ENCODE measurements at regions not wholly inside any gene's neighbourhood (a gene's known extent, or its start where the extent isn't known, plus 50 kb on each side); places are given as distances from the start of the nearest gene placed in this dataset.

DNA sequence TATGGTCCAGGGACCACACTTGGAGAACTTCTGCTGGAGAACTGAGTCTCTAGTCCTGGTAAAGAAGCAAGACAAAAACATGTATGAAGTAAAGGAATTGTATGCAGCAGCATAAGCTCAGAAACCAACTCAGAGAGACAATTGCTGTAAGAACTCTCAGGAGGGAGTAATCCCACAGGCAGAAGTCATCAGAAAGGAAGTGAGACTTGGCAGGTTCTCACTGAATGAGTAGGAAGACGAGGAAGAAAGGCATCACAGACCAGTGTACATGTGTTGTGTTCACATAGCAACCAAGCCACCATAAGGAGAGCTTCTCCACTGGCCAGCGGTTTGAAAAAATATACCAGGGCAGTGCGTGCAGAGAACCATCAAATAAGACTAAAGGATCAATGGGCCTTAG lies 57.9 kb upstream of the FST start:
- no peak for DNase-seq

DNA sequence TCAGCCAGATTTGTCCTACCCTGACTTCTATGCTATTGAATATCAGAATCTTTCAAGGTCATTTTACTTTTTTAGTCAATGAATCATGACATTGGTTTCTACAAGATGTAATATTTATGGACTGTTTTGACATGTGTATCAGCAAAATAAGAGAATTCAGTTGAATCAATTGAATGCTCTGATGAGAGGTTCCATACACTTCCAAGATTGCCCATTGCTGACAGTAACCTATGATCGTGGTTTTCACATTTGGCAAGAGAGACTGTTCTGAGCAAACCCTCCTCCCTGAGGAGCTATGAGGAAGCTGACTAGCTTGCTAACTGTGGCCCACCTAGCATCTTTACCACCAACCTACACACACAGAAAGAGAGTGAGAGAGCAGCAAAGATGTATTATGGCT lies 56.7 kb upstream of the FST start:
- no peak for DNase-seq

DNA sequence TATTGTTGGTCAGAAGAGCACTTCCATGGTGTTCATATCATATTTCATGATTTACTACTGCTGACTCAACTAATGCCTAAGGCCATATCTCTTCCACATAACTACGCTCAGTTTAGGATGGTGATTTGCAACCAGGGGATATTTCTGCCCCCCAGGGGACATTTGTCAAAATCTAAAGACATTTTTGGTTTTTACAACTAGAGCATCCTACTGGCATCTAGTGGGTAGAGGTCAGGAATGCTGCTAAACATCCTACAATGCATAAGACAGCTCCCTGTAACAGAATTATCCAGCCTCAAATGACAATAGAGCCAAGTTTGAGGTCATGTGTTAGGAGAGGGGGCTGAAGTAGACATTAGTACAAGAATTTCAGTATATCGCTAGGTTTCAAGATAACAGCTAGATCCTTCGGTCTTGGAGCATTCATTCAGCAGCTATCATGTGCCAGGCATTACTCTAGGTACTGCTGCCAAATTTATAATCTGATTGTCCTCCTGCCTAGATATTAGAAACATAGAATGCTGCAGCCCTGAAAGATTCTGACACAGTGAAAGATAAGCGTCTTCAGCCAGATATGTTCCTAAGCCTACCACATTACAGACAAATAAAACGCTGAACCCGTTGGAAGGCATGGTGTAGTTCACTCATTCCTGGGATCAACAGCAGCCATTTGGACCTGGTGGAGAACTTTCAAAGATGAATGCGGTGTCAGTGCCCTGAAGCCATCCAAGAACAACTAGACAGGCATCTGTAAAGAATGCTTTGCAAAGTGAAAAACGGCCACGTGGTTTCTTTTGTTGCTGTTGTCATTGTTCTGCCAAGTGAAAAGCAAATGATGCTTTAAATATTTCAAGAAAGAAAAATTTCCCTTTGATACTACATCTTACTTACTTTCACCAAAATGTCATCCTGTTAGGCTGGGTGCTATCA lies 55.5 kb upstream of the FST start:
- no peak for DNase-seq

DNA sequence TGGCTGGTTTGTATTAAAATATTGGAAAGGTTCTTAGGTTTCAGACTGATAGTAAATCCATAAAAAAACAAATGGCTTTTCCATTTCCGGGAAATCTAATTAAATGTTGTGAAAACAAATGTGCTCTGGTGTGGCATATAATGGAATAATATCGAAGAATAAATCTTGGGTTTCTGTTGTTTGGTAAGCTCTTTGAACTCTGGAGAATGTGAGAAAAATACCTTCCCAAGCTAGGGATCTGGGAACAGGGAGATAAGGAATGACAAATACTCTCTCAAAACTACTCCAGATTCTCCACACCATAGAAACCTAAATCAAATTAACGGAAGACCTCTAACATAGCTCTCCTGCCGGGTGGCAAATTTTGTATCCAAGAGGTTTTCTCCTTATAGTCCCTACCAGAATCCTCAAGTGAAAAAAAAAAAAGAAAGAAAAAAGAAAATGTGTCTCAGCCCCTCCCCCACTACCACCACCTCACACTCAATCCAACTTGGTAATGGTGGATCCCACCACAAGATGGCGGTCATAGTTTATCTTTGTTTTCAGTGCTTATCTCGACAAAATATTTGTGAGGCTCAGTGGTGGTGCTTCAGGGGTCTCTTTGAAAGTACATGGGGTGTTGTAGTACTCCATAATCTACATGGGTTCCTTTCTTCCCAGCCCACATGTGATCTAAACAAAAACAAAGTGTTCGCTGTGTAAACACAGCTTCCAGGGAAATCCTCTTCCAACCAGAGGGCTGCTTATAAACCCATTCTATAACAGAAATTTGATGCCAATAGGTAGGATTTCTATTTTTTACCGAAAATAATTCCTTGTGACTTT lies 54.5 kb upstream of the FST start:
- peak in 1 of 2 experiments; percentile 1 for DNase-seq

DNA sequence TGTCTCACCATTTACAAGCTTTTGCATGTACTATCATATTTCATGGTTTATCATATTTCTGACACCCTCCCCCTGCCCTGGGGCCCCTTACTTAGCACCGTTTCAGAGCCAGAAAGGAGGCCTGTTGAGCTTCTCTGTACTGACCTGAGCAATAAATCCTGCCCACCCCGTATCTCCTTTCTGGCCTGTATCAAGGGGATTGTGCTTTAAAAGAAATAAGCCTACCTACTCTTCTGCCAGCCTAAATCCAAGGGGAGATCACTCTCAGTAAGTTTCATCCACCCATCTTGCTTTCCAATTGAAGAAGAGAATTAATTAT lies 54.0 kb upstream of the FST start:
- DNase-seq, result no peak

DNA sequence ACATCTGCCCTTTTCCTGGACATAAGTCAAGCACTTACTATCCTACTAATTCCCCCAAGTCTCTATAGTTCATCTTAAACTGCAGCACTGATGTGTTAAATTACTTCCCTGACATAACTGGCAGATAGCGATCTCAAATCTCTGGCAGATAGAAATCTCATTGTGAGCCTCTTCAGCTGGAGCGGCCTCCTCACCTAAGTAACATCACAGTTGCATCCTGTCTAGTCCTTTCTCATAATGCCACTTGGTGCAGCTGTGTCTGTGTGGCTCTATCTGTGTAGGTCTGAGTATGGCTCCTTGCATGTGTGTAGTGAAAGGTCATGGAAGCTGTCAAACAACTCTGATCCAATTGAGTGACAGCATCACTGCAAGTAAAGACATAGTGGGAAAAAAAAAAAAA lies 53.6 kb upstream of the FST start:
- DNase-seq, result no peak

DNA sequence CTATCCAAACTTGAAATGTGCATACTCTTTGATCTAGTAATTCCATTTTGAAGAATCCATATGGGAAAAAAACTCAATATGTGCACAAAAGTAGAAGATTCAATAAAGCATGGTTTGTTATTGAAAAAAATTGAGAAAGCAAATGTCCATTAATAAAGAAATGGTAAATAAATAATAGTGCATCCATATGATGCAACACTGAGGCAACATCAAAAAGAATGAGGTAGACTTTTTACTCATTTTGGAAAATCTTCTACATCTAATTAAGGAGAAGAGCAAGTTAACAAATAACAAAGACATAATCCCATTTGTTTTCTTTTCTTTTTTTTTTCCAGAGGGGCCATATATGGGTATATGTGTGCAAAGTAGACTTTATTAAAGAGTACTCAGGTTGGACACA lies 52.5 kb upstream of the FST start:
- DNase-seq, result no peak

DNA sequence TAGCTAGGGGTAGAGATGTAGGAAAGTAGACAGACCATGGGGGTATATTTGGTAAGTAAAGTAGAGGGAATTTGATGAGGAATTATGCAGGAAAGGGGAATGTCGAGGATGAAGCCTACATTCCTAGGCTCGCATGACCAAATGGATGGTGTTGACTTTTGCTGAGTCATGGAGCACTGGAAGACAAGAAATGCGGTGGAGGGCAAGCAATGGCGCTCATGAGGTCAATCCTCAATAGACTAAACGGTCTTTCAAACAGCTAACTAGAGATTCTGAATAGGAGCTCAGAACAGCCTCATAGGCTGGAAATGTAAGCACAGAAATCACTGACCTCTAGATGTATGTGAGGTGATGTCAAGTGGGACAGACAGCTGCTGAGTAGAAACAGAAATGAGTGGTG lies 50.7 kb upstream of the FST start:
- no peak for DNase-seq

DNA sequence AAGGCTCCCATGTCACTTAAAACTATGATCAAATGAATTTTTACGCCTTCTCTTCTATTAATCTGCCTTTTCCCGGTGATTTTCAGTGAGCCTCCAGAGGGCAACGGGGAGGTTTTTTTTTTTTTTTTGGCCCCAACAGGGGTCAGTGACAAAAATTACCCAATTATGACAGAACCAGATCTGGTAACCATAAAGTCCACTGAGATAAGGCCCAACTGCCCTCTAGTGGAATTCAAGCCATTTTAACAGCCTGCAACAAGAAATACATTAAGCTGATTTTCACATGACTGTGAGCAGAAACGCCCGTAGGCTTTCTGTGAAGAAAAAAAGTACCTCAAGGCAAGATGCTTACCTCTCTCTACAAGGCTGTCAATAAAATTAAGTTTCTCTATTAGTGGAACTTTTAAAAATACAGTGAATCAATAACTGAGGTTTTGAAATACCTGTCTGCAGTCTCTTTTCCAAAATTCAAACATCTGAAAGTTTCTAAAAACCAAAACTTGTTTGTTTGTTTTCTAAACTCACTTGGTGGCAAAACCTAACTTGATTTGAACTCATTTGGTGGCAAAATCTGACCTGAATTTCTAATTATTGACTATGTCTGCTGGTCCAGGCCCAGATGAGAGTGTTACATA lies 49.7 kb upstream of the FST start:
- DNase-seq, result no peak

Data from stimulated activated CD4-positive, alpha-beta T cell treated with anti-CD3 and anti-CD28 coated beads, Interleukin-4, amount 100 ng/mL, for 4 hours (primary cell).